ENCODE measurements at regions not wholly inside any gene's neighbourhood (a gene's known extent, or its start where the extent isn't known, plus 50 kb on each side); places are given as distances from the start of the nearest gene placed in this dataset.
"Not testable (repeated sequence)": the region's sequence is repeated elsewhere in the genome, so short reads cannot be mapped to it uniquely, and the experiment has no call there.

DNA sequence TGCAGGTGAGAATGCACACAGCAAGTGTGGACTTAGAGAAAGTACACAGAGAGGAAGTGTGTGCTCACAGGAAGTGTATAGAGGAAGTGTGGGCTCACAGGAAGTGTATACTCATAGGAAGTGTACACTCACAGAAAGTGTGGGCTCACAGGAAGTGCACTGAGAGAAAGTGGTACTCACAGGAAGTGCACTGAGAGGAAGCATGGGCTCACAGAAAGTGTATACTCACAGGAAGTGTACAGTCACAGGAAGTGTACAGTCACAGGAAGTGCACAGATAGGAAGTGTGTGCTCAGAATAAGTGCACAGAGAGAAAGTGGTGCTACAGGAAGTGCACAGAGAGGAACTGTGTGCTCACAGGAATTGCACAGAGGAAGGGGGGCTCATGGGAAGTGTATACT lies 87.1 kb downstream of the ATP6V0E2 start:
- ATAC-seq (ENCODE audit: insufficient read depth, low read depth): peak; percentile 86

DNA sequence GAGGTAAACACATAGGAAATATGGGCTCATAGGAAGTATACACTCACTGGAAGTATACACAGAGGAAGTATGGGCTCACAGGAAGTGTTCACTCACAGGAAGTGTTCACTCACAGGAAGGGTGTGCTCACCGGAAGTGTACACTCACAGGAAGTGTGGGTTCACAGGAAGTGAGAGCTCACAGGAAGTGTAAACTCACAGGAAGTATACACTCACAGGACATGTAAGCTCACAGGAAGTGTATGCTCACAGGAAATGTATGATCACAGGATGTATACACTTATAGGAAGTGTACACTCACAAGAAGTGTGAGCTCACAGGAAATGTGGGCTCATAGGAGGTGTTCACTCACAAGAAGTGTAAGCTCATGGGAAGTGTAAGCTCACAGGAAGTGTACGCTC lies 88.1 kb downstream of the ATP6V0E2 start:
- not testable (repeated sequence) for H3K4me2 ChIP-seq (ENCODE audit: insufficient read depth, low read length); H4K20me1 ChIP-seq (ENCODE audit: insufficient read depth, low read length)

More for the DNA sequence above, 87.1 kb downstream of the ATP6V0E2 start:
- H3K36me3 ChIP-seq (ENCODE audit: insufficient read depth, low read length); H3K79me2 ChIP-seq (ENCODE audit: insufficient read depth, low read length); H3K9ac ChIP-seq (ENCODE audit: low read depth, low read length); H3K4me2 ChIP-seq (ENCODE audit: insufficient read depth, low read length); H3K27me3 ChIP-seq (ENCODE audit: insufficient read depth, low read length, poor library complexity); H4K20me1 ChIP-seq (ENCODE audit: insufficient read depth, low read length); H3K4me3 ChIP-seq (ENCODE audit: low read depth in 1 of 2, low read length in 2 of 2): not testable (repeated sequence)
- peaks cover 11% of the 10 kb centered on the region for H3K9me3 ChIP-seq (ENCODE audit: insufficient read depth, low read length, severe bottlenecking)
- peak overlapping the region; percentile 76 for H3K27ac ChIP-seq (ENCODE audit: low read length)
- peaks cover 11% of the 10 kb centered on the region for H3K4me1 ChIP-seq (ENCODE audit: insufficient read depth, low read length)
- DNase-seq: peak; percentile 67
- H2AFZ ChIP-seq (ENCODE audit: low read depth, low read length): peak overlapping the region; percentile 59

DNA sequence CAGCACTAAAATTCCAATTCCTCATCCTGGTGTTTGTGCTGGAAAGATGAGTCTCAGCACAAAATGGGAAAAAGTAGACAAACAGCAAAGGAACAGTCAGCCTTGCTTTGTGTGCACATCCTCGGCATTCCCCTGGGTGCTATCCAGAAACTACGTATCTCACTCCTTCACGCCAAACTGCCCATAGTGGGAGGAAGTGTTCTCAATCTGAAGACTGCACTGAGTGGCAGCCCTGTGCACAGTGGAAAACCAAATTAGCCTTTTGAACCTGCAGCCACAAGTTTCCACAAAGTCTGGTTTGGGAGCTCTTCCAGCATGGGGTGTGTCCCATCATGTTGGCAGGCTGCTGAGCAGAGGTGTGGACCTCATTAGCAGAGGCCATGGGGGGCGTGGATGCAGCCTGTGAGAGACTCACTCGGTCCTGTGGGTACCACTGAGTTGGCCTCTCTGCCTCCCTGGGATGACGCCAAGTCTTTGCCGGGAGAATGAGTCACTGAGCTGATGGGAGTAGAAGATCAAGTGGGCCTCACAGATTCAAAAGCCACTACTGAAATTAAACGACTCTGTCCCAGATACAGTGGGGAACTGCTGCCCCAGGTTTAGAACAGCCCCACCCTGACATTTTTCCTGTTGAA lies 89.0 kb downstream of the ATP6V0E2 start:
- not testable (repeated sequence) for ATAC-seq (ENCODE audit: insufficient read depth, low read depth); H2AFZ ChIP-seq (ENCODE audit: low read depth, low read length); H3K79me2 ChIP-seq (ENCODE audit: insufficient read depth, low read length); H4K20me1 ChIP-seq (ENCODE audit: insufficient read depth, low read length); DNase-seq; H3K9ac ChIP-seq (ENCODE audit: low read depth, low read length); H3K36me3 ChIP-seq (ENCODE audit: insufficient read depth, low read length); H3K27me3 ChIP-seq (ENCODE audit: insufficient read depth, low read length, poor library complexity); H3K4me2 ChIP-seq (ENCODE audit: insufficient read depth, low read length); H3K4me3 ChIP-seq (ENCODE audit: low read depth in 1 of 2, low read length in 2 of 2); H3K27ac ChIP-seq (ENCODE audit: low read length)
- H3K9me3 ChIP-seq (ENCODE audit: insufficient read depth, low read length, severe bottlenecking): peaks cover 11% of the 10 kb centered on the region
- H3K4me1 ChIP-seq (ENCODE audit: insufficient read depth, low read length): peaks cover 11% of the 10 kb centered on the region

More for the DNA sequence above, 88.1 kb downstream of the ATP6V0E2 start:
- H3K36me3 ChIP-seq (ENCODE audit: insufficient read depth, low read length); H3K79me2 ChIP-seq (ENCODE audit: insufficient read depth, low read length); H3K9ac ChIP-seq (ENCODE audit: low read depth, low read length); H3K27me3 ChIP-seq (ENCODE audit: insufficient read depth, low read length, poor library complexity); H2AFZ ChIP-seq (ENCODE audit: low read depth, low read length); H3K4me3 ChIP-seq (ENCODE audit: low read depth in 1 of 2, low read length in 2 of 2): not testable (repeated sequence)
- H3K9me3 ChIP-seq (ENCODE audit: insufficient read depth, low read length, severe bottlenecking): peaks cover 11% of the 10 kb centered on the region
- DNase-seq: peak; percentile 32
- peak; percentile 51 for ATAC-seq (ENCODE audit: insufficient read depth, low read depth)
- peak overlapping the region; percentile 76 for H3K27ac ChIP-seq (ENCODE audit: low read length)
- H3K4me1 ChIP-seq (ENCODE audit: insufficient read depth, low read length): peaks cover 11% of the 10 kb centered on the region

GRCh38 chr7:149963985-149964384 lies 90.2 kb downstream of the ATP6V0E2 start:
- not testable (repeated sequence) for ATAC-seq (ENCODE audit: insufficient read depth, low read depth); H3K36me3 ChIP-seq (ENCODE audit: insufficient read depth, low read length); DNase-seq; H3K4me3 ChIP-seq (ENCODE audit: low read depth in 1 of 2, low read length in 2 of 2); H3K4me2 ChIP-seq (ENCODE audit: insufficient read depth, low read length); H3K27ac ChIP-seq (ENCODE audit: low read length); H3K9ac ChIP-seq (ENCODE audit: low read depth, low read length); H2AFZ ChIP-seq (ENCODE audit: low read depth, low read length); H3K79me2 ChIP-seq (ENCODE audit: insufficient read depth, low read length); H4K20me1 ChIP-seq (ENCODE audit: insufficient read depth, low read length); H3K27me3 ChIP-seq (ENCODE audit: insufficient read depth, low read length, poor library complexity)
- Histone ChIP-seq H3K9me3 (ENCODE audit: insufficient read depth, low read length, severe bottlenecking) (peaks cover 11% of the 10 kb centered on the region), H3K4me1 (ENCODE audit: insufficient read depth, low read length) (peaks cover 11% of the 10 kb centered on the region)

- not testable (repeated sequence) for H3K9ac ChIP-seq (ENCODE audit: low read depth, low read length); H3K4me3 ChIP-seq (ENCODE audit: low read depth in 1 of 2, low read length in 2 of 2); H3K4me1 ChIP-seq (ENCODE audit: insufficient read depth, low read length); H3K27ac ChIP-seq (ENCODE audit: low read length); H2AFZ ChIP-seq (ENCODE audit: low read depth, low read length); ATAC-seq (ENCODE audit: insufficient read depth, low read depth); H4K20me1 ChIP-seq (ENCODE audit: insufficient read depth, low read length); H3K9me3 ChIP-seq (ENCODE audit: insufficient read depth, low read length, severe bottlenecking); H3K36me3 ChIP-seq (ENCODE audit: insufficient read depth, low read length); DNase-seq; H3K79me2 ChIP-seq (ENCODE audit: insufficient read depth, low read length); H3K4me2 ChIP-seq (ENCODE audit: insufficient read depth, low read length); H3K27me3 ChIP-seq (ENCODE audit: insufficient read depth, low read length, poor library complexity)
Measured at GRCh38 chr7:149966444-149966843, 92.7 kb downstream of the ATP6V0E2 start.

GRCh38 chr7:149972977-149973376 lies 99.2 kb downstream of the ATP6V0E2 start:
- not testable (repeated sequence) for H3K4me1 ChIP-seq (ENCODE audit: insufficient read depth, low read length); H2AFZ ChIP-seq (ENCODE audit: low read depth, low read length)

GRCh38 chr7:149973681-149974080 lies 99.9 kb downstream of the ATP6V0E2 start:
- not testable (repeated sequence) for H2AFZ ChIP-seq (ENCODE audit: low read depth, low read length); ATAC-seq (ENCODE audit: insufficient read depth, low read depth); H4K20me1 ChIP-seq (ENCODE audit: insufficient read depth, low read length); H3K9me3 ChIP-seq (ENCODE audit: insufficient read depth, low read length, severe bottlenecking); H3K4me2 ChIP-seq (ENCODE audit: insufficient read depth, low read length); H3K9ac ChIP-seq (ENCODE audit: low read depth, low read length); H3K79me2 ChIP-seq (ENCODE audit: insufficient read depth, low read length); H3K4me1 ChIP-seq (ENCODE audit: insufficient read depth, low read length); H3K36me3 ChIP-seq (ENCODE audit: insufficient read depth, low read length); DNase-seq; H3K27me3 ChIP-seq (ENCODE audit: insufficient read depth, low read length, poor library complexity); H3K27ac ChIP-seq (ENCODE audit: low read length); H3K4me3 ChIP-seq (ENCODE audit: low read depth in 1 of 2, low read length in 2 of 2)

More at GRCh38 chr7:149972977-149973376, 99.2 kb downstream of the ATP6V0E2 start:
- ATAC-seq (ENCODE audit: insufficient read depth, low read depth); H3K4me3 ChIP-seq (ENCODE audit: low read depth in 1 of 2, low read length in 2 of 2); H3K4me2 ChIP-seq (ENCODE audit: insufficient read depth, low read length); H3K27ac ChIP-seq (ENCODE audit: low read length); H3K9me3 ChIP-seq (ENCODE audit: insufficient read depth, low read length, severe bottlenecking); H3K9ac ChIP-seq (ENCODE audit: low read depth, low read length); H3K79me2 ChIP-seq (ENCODE audit: insufficient read depth, low read length); H3K36me3 ChIP-seq (ENCODE audit: insufficient read depth, low read length); DNase-seq; H4K20me1 ChIP-seq (ENCODE audit: insufficient read depth, low read length); H3K27me3 ChIP-seq (ENCODE audit: insufficient read depth, low read length, poor library complexity): not testable (repeated sequence)

- not testable (repeated sequence) for H3K27ac ChIP-seq (ENCODE audit: low read length); H3K9ac ChIP-seq (ENCODE audit: low read depth, low read length)
Measured at GRCh38 chr7:149975608-149976007, 101.8 kb downstream of the ATP6V0E2 start.

More at GRCh38 chr7:149975608-149976007, 101.8 kb downstream of the ATP6V0E2 start:
- not testable (repeated sequence) for ATAC-seq (ENCODE audit: insufficient read depth, low read depth); H3K9me3 ChIP-seq (ENCODE audit: insufficient read depth, low read length, severe bottlenecking); H3K4me3 ChIP-seq (ENCODE audit: low read depth in 1 of 2, low read length in 2 of 2); H2AFZ ChIP-seq (ENCODE audit: low read depth, low read length); H3K27me3 ChIP-seq (ENCODE audit: insufficient read depth, low read length, poor library complexity); DNase-seq; H4K20me1 ChIP-seq (ENCODE audit: insufficient read depth, low read length); H3K4me1 ChIP-seq (ENCODE audit: insufficient read depth, low read length); H3K36me3 ChIP-seq (ENCODE audit: insufficient read depth, low read length); H3K79me2 ChIP-seq (ENCODE audit: insufficient read depth, low read length); H3K4me2 ChIP-seq (ENCODE audit: insufficient read depth, low read length)
